HCT116 (cell line): ENCODE measurements at regions not wholly inside any gene's neighbourhood (a gene's known extent, or its start where the extent isn't known, plus 50 kb on each side); places are given as distances from the start of the nearest gene placed in this dataset.
"Not testable (repeated sequence)": the region's sequence is repeated elsewhere in the genome, so short reads cannot be mapped to it uniquely, and the experiment has no call there.

Experiments used
- CTCF ChIP-seq, 3 experiments: fragments of 200-600 bp in 1 of 3; sonication (generic) in 1 of 3; IDR thresholded peaks in 2 of 3; conservative IDR thresholded peaks in 1 of 3; 2 replicates each; pipeline ENCODE4 v1.5.1; 2012 to 2017; ENCODE audit warnings: low read depth in 2 of 3, low read length in 2 of 3, antibody characterized with exemption in 1 of 3, borderline replicate concordance in 1 of 3, control low read depth in 1 of 3, mild to moderate bottlenecking in 1 of 3, mixed read lengths in 1 of 3, mixed run types in 1 of 3, moderate library complexity in 1 of 3; ENCODE audit not compliant: insufficient read depth in 1 of 3
- POLR2A ChIP-seq: IDR thresholded peaks from 2 replicates; pipeline ENCODE4 v1.7.0; 2011; ENCODE audit warnings: borderline replicate concordance; ENCODE audit not compliant: insufficient read depth, insufficient read length; ENCODE audit errors: extremely low read depth

- TF ChIP-seq POLR2A; CTCF (IDR thresholded peaks at IDR 0.05 in 2 of 3, conservative IDR thresholded peaks at IDR 0.05 in 1 of 3; ENCODE audit: borderline replicate concordance in 1 of 3, insufficient read depth in 1 of 3, low read depth in 2 of 3, low read length in 2 of 3): not testable (repeated sequence)
These were observed 158.8 kb upstream of the VIPR2 start for GRCh38 chr7:159303510-159303909.
